ENCODE measurements at regions not wholly inside any gene's neighbourhood (a gene's known extent, or its start where the extent isn't known, plus 50 kb on each side); places are given as distances from the start of the nearest gene placed in this dataset.

DNA sequence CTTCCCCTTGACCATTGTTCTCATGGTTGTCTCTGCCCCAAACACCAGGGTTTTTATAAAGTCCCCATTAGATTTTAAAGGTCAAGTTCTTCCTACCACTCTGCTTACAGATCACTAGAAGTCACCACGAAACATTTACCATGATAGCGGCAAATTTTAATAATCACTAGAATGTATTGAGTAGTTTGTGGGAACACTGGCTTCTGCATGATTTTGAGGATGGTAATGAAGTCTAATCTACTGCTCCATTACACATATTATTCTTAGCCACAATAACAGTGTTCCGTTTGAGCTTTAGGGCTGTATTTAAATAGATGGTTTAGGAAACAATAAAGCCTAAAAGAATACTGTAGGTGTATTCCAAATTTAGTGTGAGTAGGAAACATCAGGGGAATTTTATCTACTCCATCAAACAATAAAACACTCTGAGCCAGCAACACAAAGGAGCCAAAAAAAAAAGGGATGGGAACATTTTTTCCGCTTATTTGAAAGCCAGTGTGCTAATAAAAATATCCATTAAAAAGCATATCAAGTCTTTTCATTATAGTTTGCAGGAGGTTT, 49.7 kb downstream of the KLF12 start:
- TF ChIP-seq CTCF (IDR thresholded peaks at IDR 0.05; ENCODE audit: low read length) = no peak
- no peak for TF ChIP-seq EZH2 (IDR thresholded peaks at IDR 0.05; ENCODE audit: borderline replicate concordance, low read length)
